ENCODE measurements at regions not wholly inside any gene's neighbourhood (a gene's known extent, or its start where the extent isn't known, plus 50 kb on each side); places are given as distances from the start of the nearest gene placed in this dataset.

DNA sequence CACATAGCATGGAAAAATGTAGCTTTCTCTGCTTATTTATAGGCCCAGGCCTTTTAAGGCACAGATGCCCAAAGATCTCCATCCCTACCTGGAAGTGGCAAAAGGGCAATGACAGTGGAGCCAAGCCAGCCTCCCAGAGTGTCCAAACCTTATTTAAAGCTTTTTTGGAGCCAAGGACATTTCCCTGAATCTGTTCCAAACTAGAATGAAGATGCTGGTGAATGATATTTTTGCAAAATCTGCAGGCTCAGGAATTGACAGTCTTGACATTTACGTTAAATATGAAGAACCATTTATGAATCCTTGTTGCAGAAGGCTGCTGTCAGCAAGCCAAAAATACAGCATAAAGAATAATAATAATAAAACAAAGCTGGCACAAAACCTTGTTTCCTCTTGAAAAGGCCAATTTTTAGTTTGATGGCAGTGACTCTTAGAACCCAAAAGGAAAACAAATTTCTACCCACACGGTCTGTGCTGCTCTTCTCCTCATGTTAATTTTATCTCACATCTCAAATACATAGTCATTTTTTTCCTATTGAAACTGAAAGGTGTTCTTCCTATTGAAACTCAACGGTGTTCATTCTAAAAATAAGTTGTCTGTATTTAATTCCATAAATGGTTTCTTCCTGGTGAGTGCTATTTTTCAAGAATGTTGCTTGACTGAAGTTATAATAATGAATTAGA, 206.3 kb upstream of the TBL1X start:
- no peak for DNase-seq (ENCODE audit: low read depth)
- Histone ChIP-seq H3K36me3 (ENCODE audit: control insufficient read depth, insufficient read depth, low read length) (no peaks in the 10 kb centered on the region), H3K4me3 (ENCODE audit: low read depth, low read length) (no peak overlapping the region), H3K27me3 (ENCODE audit: control insufficient read depth, insufficient read depth, low read length) (no peaks in the 10 kb centered on the region)
- TF ChIP-seq CTCF (IDR thresholded peaks at IDR 0.05; ENCODE audit: insufficient read depth, low read length, poor library complexity, severe bottlenecking): no peak

- DNase-seq (ENCODE audit: low read depth): no peak
- no peaks in the 10 kb centered on the region for H3K36me3 ChIP-seq (ENCODE audit: control insufficient read depth, insufficient read depth, low read length)
- no peaks in the 10 kb centered on the region for H3K27me3 ChIP-seq (ENCODE audit: control insufficient read depth, insufficient read depth, low read length)
- no peak overlapping the region for H3K4me3 ChIP-seq (ENCODE audit: low read depth, low read length)
- no peak for TF ChIP-seq CTCF (IDR thresholded peaks at IDR 0.05; ENCODE audit: insufficient read depth, low read length, poor library complexity, severe bottlenecking)
These were observed 204.3 kb upstream of the TBL1X start for GRCh38 chrX:9260603-9261002.

- no peaks in the 10 kb centered on the region for H3K36me3 ChIP-seq (ENCODE audit: control insufficient read depth, insufficient read depth, low read length)
- no peak overlapping the region for H3K4me3 ChIP-seq (ENCODE audit: low read depth, low read length)
- DNase-seq (ENCODE audit: low read depth): no peak
- H3K27me3 ChIP-seq (ENCODE audit: control insufficient read depth, insufficient read depth, low read length): no peaks in the 10 kb centered on the region
- TF ChIP-seq CTCF (IDR thresholded peaks at IDR 0.05; ENCODE audit: insufficient read depth, low read length, poor library complexity, severe bottlenecking): no peak
These were observed 197.4 kb upstream of the TBL1X start for GRCh38 chrX:9267415-9267814.

DNA sequence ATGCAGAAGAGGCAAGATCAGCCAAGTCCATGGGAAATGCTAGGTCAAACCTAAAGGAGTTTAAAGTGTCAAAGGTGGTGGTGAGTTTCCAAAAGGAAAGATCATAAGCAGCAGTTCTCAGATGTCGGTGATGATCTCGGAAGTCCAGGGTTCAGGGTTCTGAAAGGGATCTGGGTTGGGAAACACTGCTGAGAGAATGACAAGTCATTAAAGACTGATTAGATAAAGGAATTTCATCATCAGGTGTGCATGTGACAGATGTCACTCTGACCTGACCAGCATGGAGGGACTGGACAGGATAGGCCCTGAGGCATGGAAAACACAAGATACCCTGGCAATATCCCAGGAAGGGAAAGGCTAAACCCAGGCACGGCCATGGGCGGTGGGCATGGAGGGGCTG, 195.7 kb upstream of the TBL1X start:
- Histone ChIP-seq H3K4me3 (ENCODE audit: low read depth, low read length) (no peak overlapping the region), H3K36me3 (ENCODE audit: control insufficient read depth, insufficient read depth, low read length) (no peaks in the 10 kb centered on the region)

DNA sequence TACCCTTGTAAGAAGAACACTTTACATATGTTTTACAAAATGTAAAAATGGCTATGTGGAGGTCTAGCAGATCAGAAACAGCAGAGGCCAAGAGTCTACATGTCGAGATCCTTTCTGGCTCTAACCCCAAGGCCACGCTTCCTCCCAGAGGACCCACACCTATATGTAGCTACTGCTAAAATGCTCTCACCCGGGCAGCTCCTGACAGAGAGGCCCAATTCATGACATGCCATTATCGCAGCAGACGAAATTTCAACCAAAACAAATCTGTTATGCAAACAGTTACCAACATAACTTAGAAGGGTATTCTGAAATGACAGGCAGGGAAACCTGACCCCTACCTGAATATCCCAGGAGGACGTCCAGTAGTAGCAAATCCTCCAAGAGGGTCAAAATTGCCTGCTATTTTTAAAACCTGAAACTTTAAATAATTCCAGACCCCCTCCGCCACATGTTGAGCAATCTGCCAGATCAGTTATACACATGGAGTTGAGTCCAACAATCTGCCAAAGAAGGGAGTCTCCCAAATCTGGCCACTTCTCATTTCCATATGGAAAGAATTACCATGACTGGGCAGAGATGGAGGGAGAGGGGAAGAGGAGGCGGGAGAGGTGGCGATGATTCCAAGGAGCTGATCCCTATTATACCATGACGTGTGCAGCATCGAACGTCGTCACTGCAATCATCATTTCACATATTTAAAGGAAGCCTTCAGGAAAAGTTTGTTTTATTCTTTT, 192.9 kb upstream of the TBL1X start:
- Histone ChIP-seq H3K27me3 (ENCODE audit: control insufficient read depth, insufficient read depth, low read length) (no peaks in the 10 kb centered on the region), H3K36me3 (ENCODE audit: control insufficient read depth, insufficient read depth, low read length) (no peaks in the 10 kb centered on the region), H3K4me3 (ENCODE audit: low read depth, low read length) (no peak overlapping the region)
- no peak for DNase-seq (ENCODE audit: low read depth)
- TF ChIP-seq CTCF (IDR thresholded peaks at IDR 0.05; ENCODE audit: insufficient read depth, low read length, poor library complexity, severe bottlenecking): no peak

More for the DNA sequence above, 195.7 kb upstream of the TBL1X start:
- no peak for DNase-seq (ENCODE audit: low read depth)
- no peak for TF ChIP-seq CTCF (IDR thresholded peaks at IDR 0.05; ENCODE audit: insufficient read depth, low read length, poor library complexity, severe bottlenecking)
- no peaks in the 10 kb centered on the region for H3K27me3 ChIP-seq (ENCODE audit: control insufficient read depth, insufficient read depth, low read length)
